Spleen (tissue), 11 donors: ENCODE measurements at regions not wholly inside any gene's neighbourhood (a gene's known extent, or its start where the extent isn't known, plus 50 kb on each side); places are given as distances from the start of the nearest gene placed in this dataset.

Experiments used
- DNase-seq: peaks from one replicate; pipeline ENCODE4 v3.0.0-alpha.2; 2020
- H3K27ac ChIP-seq, 8 donors: fragments of 200-600 bp; sonication (generic) in 7 of 8; 1 replicate in 4 of 8; 2 replicates in 4 of 8; pipeline versions ENCODE4 v1.5.0 to v1.8.0; 2016 to 2021; ENCODE audit warnings: inconsistent platforms in 4 of 8, mild to moderate bottlenecking in 4 of 8, moderate library complexity in 1 of 8
- H3K27me3 ChIP-seq, 7 donors: fragments of 200-600 bp; sonication (generic) in 6 of 7; replicated peaks in 1 of 7; 1 replicate in 4 of 7; 2 replicates in 3 of 7; pipeline versions ENCODE4 v1.5.0 to v1.8.0; 2016 to 2021; ENCODE audit warnings: inconsistent platforms in 3 of 7, mild to moderate bottlenecking in 1 of 7
- H3K36me3 ChIP-seq, 6 donors: fragments of 200-600 bp; sonication (generic) in 5 of 6; 1 replicate in 4 of 6; 2 replicates in 2 of 6; pipeline versions ENCODE4 v1.5.0 to v1.8.0; 2016 to 2021; ENCODE audit warnings: inconsistent platforms in 2 of 6
- H3K4me1 ChIP-seq, 6 donors: fragments of 200-600 bp; sonication (generic) in 5 of 6; 1 replicate in 3 of 6; 2 replicates in 3 of 6; pipeline versions ENCODE4 v1.5.0 to v1.8.0; 2016 to 2021; ENCODE audit warnings: inconsistent platforms in 3 of 6
- H3K4me3 ChIP-seq, 8 donors: fragments of 200-600 bp; sonication (generic) in 7 of 8; 1 replicate in 4 of 8; 2 replicates in 4 of 8; pipeline versions ENCODE4 v1.5.0 to v1.8.0; 2016 to 2021; ENCODE audit warnings: inconsistent platforms in 4 of 8, mild to moderate bottlenecking in 4 of 8, moderate library complexity in 2 of 8
- H3K9me3 ChIP-seq, 8 donors: fragments of 200-600 bp; sonication (generic) in 7 of 8; 1 replicate in 4 of 8; 2 replicates in 4 of 8; pipeline versions ENCODE4 v1.5.0 to v1.8.0; 2016 to 2021; ENCODE audit warnings: inconsistent platforms in 4 of 8
- CTCF ChIP-seq, 11 experiments: fragments of 200-600 bp in 7 of 11; fragments of 450-650 bp in 4 of 11; sonication (generic) in 4 of 11; IDR thresholded peaks in 8 of 11; conservative IDR thresholded peaks in 3 of 11; 1 replicate in 7 of 11; 2 replicates in 4 of 11; pipeline versions ENCODE4 v1.4.0 to v1.8.0; 2016 to 2021; ENCODE audit warnings: antibody characterized with exemption in 11 of 11, inconsistent platforms in 4 of 11, mild to moderate bottlenecking in 1 of 11
- POLR2A ChIP-seq, 3 donors: fragments of 450-650 bp; IDR thresholded peaks; one replicate each; pipeline ENCODE4 v1.5.1; 2017; ENCODE audit warnings: antibody characterized with exemption in 3 of 3, mild to moderate bottlenecking in 1 of 3
- POLR2AphosphoS5 ChIP-seq, 3 donors: sonication (generic); formaldehyde crosslinking; IDR thresholded peaks; one replicate each; pipeline ENCODE4 v1.5.1; 2017; ENCODE audit warnings: antibody characterized with exemption in 3 of 3
- WGBS, 5 donors: extraction: QIAGEN DNeasy Blood & Tissue Kit in 3 of 5; methylation state at CpG; one replicate each; pipeline versions ENCODE4 v1.1.5 to v1.1.7; 2013 to 2018; 5-methylcytosine and 5-hydroxymethylcytosine counted together
- intact Hi-C: fragments of 100-400 bp; cut with DNase I; formaldehyde crosslinking; loops from one replicate; pipeline ENCODE4 v1.15.0; 2023; ENCODE audit warnings: low total_unique reads
- donor health status: healthy with polysubstance abuse.
- donor health status: DM: no; HTN: no; CAD: no; lungs with moderate emphysema.
- donor health status: DM: no; HTN: no; CAD: no.
- donor health status: Bipolar disorder and iron deficiency.
- donor health status: healthy.
- donor health status: DM: no; HTN: no; CAD: no.
- donor health status: DM: yes; HTN: yes; CAD: no.

GRCh38 chr2:239788576-239789098 is 236.5 kb downstream of the NDUFA10 start:
- WGBS, 5 donors: 68 to 77% (median 73%) methylated on average over 6 of the region's 6 CpGs
- no peak overlapping the region for H3K27ac ChIP-seq
- H3K4me1 ChIP-seq: peaks cover 0 to 9% (median 0%) of the 10 kb centered on the region in 6 donors
- intact Hi-C loops: no loop called here
- no peak overlapping the region for H3K4me3 ChIP-seq
- TF ChIP-seq CTCF (IDR thresholded peaks at IDR 0.05 in 8 of 11, conservative IDR thresholded peaks at IDR 0.05 in 3 of 11): no peak
- TF ChIP-seq POLR2AphosphoS5 (IDR thresholded peaks at IDR 0.05): no peak
- no peak for TF ChIP-seq POLR2A (IDR thresholded peaks at IDR 0.05)
- no peaks in the 10 kb centered on the region for H3K36me3 ChIP-seq
- peaks cover 0 to 10% (median 0%) of the 10 kb centered on the region in 7 donors for H3K27me3 ChIP-seq
- peaks cover 0 to 15% (median 11%) of the 10 kb centered on the region in 8 donors for H3K9me3 ChIP-seq
- no peak for DNase-seq

GRCh38 chr2:239787538-239788050 is 237.5 kb downstream of the NDUFA10 start:
- intact Hi-C loops: no loop called here
- H3K4me1 ChIP-seq: peaks cover 0 to 9% (median 0%) of the 10 kb centered on the region in 6 donors
- H3K36me3 ChIP-seq: no peaks in the 10 kb centered on the region
- peaks cover 0 to 15% (median 11%) of the 10 kb centered on the region in 8 donors for H3K9me3 ChIP-seq
- H3K27me3 ChIP-seq: peaks cover 0 to 10% (median 0%) of the 10 kb centered on the region in 7 donors
- TF ChIP-seq CTCF (IDR thresholded peaks at IDR 0.05 in 8 of 11, conservative IDR thresholded peaks at IDR 0.05 in 3 of 11): no peak
- no peak for TF ChIP-seq POLR2A (IDR thresholded peaks at IDR 0.05)
- no peak for TF ChIP-seq POLR2AphosphoS5 (IDR thresholded peaks at IDR 0.05)
- H3K27ac ChIP-seq: no peak overlapping the region
- peak; percentile 47 for DNase-seq
- WGBS, 5 donors: 71 to 89% (median 79%) methylated on average over 6 of the region's 6 CpGs
- no peak overlapping the region for H3K4me3 ChIP-seq

GRCh38 chr2:239786791-239787190 is 238.4 kb downstream of the NDUFA10 start:
- peaks cover 0 to 3% (median 0%) of the 10 kb centered on the region in 7 donors for H3K27me3 ChIP-seq
- H3K27ac ChIP-seq: no peak overlapping the region
- DNase-seq: no peak
- intact Hi-C loops: no loop called here
- TF ChIP-seq POLR2A (IDR thresholded peaks at IDR 0.05) (no peak), CTCF (IDR thresholded peaks at IDR 0.05 in 8 of 11, conservative IDR thresholded peaks at IDR 0.05 in 3 of 11) (no peak), POLR2AphosphoS5 (IDR thresholded peaks at IDR 0.05) (no peak)
- peaks cover 0 to 9% (median 0%) of the 10 kb centered on the region in 6 donors for H3K4me1 ChIP-seq
- H3K4me3 ChIP-seq: no peak overlapping the region
- WGBS, 5 donors: 79 to 86% (median 80%) methylated on average over 2 of the region's 2 CpGs
- no peaks in the 10 kb centered on the region for H3K36me3 ChIP-seq
- peaks cover 0 to 15% (median 11%) of the 10 kb centered on the region in 8 donors for H3K9me3 ChIP-seq

- intact Hi-C loops: no loop called here
- Histone ChIP-seq H3K27ac (no peak overlapping the region), H3K9me3 (peaks cover 0 to 25% (median 11%) of the 10 kb centered on the region in 8 donors), H3K27me3 (peaks cover 0 to 31% (median 0%) of the 10 kb centered on the region in 7 donors), H3K4me1 (peaks cover 0 to 8% (median under 1%) of the 10 kb centered on the region in 6 donors), H3K36me3 (no peaks in the 10 kb centered on the region), H3K4me3 (no peak overlapping the region)
- WGBS, 5 donors: 80 to 91% (median 88%) methylated on average over 5 of the region's 5 CpGs
- TF ChIP-seq CTCF (IDR thresholded peaks at IDR 0.05 in 8 of 11, conservative IDR thresholded peaks at IDR 0.05 in 3 of 11) (no peak), POLR2A (IDR thresholded peaks at IDR 0.05) (no peak)
- DNase-seq: peak; percentile 39
These were observed 243.7 kb downstream of the NDUFA10 start for GRCh38 chr2:239781454-239781853.
